HG02678 (cell line): ENCODE measurements at regions not wholly inside any gene's neighbourhood (a gene's known extent, or its start where the extent isn't known, plus 50 kb on each side); places are given as distances from the start of the nearest gene placed in this dataset.

Experiments
- ATAC-seq: cut with Tn5 transposase; IDR thresholded peaks from one replicate; pipeline ENCODE4 v1.9.1; 2021; ENCODE audit warnings: mild to moderate bottlenecking, moderate library complexity; ENCODE audit not compliant: unreplicated experiment

DNA sequence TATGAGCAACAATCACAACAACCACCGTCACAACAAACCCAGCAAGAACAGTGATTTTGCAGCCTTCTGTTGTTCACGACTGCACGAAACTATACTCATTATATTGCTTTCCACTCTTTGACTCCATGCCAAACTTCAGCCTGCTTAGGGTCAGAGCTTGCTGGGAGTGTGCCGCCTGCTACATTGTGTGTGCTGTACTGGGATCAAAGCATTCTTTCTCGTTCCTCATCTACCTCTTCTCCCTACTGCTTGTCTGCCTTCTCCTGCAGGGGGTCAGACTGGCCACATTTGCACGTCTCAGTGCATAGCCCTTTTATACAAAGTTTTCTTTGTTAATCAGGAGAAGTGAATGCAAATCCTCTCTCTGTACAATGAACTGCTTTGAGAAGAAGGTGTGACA is 401.6 kb upstream of the CITED2 start:
- ATAC-seq = no peak

DNA sequence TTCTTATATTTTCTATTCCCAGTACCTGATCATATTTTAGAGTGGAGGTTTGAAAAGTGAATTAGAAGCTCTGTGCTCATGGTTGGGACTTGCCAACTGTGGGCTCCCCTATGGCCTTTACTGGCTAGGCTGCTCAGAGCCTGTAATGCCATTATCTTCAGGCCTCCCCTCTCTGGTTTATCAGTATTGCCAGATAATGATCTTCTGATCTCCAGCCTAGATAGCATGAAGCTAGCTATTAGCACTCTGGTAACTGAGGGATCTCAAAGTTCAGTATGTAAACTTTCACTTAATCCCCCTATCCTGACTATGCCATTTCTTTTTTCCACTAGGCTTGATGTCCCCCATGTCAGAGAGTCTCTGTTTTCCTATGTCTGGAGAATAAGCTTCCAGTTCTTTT is 393.7 kb upstream of the CITED2 start:
- no peak for ATAC-seq

DNA sequence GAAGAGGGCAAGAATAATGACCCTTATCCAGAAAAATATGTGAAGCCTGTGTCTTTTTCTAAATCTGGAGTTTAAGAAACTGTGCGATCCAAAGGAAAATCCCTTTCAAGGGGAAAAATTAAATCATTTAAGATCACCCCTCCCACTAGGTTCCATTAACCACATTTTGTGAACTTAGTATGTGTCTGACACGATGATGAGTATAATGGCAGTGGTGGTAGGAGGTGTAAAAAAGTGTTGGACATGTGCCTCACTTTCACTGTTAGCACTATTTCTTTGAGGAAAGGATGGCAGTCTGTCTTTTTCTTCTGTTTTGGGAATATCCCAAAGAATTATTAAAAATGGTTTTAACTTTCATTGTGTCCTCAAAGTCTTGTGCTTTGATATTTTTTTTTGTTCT is 392.3 kb upstream of the CITED2 start:
- no peak for ATAC-seq

DNA sequence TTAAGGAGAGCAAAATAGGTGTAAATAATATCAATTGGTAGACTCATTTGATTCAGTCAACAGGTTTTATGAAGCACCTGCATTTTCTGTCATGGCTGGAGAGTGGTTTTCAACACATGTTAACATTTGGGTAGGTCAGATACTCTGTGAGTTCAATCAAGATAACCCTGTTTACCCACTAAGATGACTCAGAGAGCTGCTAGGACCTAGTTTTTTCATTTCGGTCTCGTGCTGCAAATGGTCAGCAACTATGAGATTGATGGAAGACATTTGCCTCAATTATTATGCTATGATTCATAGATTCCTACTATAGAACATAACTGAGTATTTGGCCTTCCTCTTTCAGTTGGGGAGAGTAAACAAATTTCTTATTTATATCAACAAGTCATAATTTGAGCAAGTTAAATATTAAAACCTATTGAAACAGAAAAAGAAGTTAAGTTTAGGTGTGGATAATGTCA is 391.4 kb upstream of the CITED2 start:
- ATAC-seq = no peak

DNA sequence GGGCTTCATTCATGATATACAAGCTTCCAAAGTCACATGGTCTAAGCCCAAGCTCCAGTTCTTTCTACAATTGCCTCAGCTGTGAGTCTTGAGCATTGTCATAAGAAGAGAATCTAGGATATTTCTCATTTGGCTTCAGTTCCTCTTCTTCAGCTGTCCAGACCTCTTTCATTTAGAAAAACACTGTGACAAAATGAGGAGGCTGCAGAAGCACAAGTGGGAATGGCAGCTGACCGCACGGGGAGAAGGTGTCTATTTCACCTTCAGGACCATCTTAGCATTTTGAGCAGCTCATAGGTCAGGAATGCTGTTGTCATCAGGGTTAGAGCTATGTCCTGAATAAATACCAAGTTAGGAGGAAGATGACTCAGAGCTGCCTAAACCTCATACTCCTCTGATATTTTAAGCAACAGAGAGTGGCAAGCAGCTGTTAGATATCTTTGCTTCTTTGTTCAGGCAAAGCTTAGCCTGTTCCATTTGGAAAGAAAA is 390.1 kb upstream of the CITED2 start:
- ATAC-seq = peak; percentile 89

DNA sequence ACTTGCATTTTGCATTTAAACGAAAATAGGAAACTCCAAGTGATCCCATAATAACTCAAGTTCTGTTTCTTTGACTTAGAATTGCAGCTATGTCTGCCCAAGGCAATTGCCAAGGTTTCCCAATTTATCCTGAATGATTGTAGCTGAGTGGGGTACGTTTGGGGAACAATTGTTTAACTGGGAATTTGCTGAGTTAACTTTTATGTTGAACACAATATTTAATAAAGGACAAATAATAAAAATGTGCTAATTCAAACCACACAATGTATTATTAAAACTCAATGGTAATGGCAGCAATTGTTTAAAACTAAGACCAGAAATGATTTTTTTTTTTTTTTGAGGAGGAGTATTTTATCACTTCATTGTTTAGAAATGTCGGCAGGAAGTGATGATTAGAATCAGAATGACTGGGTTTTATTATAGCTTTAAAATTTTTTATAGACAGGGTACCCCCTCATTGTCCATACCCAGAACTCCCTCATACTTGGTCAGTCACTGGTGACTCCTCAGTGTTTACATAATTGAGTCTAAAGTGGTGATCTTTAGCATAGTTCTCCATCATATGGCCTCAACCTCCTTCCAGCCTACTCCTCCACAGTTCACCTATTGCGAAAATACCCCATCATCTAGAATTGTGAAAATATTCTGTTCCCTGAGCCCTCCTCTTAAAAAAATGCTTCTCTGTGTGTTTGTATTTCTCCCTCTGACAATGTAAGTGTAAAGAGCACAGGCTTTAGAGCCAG is 389.2 kb upstream of the CITED2 start:
- no peak for ATAC-seq

DNA sequence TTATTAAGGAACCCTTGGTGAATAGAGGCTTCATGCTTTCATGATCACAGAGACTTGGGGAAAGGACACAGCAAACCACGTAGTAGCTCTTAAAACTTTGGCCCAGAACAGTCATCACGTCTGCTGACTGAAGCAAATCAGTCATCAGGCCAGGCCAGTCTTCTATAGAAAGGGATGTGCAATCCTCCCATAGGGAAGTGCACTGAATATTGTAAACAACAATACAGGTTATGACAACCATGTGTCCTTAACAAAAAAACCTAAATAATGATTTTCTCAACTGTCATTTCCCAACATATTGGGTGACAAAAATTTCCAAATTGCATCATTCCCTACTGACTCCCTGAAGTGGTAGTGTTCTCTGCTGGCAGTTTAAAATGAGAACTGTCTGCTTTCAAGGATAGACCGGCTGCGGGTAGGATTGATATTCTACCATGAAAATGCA is 388.2 kb upstream of the CITED2 start:
- peak; percentile 34 for ATAC-seq

DNA sequence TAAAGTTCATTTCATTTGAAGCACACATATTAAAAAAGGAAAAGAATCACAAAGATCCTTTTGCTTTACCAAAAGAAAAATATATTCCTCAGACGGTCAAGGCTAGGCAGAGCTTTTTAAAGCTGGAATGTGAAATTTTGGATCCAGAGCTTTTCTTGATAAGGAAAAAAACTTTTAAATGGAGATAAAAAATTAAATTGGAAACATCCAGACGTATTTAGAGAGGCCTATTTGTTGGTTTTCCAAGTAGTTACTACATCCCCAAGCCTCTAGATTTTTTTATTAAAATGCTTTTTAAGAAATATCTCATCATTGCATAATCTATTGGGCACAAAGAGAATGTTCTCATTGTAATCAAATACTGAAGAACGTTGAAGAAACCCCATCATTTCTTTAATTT is 385.7 kb upstream of the CITED2 start:
- no peak for ATAC-seq

DNA sequence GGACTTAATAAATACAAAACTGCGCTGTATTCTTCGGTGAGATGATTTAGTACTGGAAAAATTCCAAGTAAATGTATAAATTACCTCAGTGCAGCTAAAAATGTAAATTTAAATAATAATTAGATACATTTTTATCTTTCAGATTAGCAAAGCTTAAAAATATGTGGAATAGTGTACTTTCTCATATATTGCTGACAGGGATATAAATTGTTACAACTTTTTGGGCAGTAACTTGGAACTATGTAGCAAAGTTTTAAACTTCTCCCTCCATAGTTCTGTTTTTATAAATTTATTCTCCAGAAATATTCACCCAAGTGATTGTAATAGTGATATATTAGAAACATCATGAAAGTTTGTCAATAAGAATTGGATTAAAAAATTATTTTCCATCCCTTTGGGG is 384.6 kb upstream of the CITED2 start:
- ATAC-seq = no peak

DNA sequence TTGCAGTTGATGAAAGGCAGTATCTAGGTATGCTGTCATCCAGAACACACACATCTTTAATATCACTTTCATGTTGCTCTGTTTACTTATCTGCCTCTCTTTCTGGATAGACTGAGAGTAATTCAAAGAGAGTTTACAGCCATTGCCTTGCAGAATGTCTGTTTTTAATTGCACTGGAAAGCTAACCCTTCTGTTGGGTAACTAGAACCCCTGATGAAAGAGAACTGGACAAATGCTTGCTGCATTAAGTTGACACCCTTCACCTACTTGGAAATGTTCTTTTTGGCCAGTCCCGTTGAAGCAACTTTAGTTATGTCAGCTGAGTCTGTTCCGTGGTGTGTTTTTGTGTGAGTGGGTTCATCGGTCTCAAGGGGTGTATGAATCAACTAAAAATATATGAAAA is 383.8 kb upstream of the CITED2 start:
- ATAC-seq = no peak

DNA sequence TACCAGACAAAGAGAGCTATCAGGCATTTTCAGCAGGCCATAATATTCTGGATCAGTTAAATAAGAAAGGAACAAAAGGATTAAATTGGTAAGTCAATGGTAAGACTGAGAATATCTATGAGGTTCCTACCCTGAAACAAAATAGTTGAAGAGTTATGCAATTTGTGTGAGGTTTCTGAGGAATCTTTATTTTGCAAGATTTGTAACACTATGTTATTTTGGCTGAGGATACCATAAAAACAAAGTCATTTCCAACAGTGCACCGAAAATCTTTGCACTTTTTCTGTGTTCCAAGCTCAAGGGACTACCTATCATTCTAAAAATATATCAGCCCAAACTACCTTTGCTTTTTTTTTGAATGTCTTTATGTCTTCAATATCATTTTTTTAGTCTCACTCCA is 383.3 kb upstream of the CITED2 start:
- no peak for ATAC-seq

DNA sequence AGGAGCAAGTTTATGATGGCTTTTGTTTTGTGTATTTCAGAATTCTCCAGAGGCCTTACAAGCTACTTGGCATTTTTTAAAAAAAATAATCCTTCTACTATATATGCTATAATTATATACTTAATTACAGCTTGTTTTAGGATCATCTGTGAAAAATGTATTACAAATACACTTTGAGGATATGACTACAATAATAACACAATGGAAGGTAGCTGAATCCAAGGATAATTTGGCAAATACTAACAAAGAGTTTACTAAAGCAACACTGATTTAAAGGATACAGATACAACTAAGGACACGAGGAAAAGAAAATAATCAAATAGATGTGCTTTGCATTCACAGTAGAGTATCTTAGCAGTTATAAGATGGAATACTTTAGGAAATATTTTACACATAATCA is 381.9 kb upstream of the CITED2 start:
- no peak for ATAC-seq

DNA sequence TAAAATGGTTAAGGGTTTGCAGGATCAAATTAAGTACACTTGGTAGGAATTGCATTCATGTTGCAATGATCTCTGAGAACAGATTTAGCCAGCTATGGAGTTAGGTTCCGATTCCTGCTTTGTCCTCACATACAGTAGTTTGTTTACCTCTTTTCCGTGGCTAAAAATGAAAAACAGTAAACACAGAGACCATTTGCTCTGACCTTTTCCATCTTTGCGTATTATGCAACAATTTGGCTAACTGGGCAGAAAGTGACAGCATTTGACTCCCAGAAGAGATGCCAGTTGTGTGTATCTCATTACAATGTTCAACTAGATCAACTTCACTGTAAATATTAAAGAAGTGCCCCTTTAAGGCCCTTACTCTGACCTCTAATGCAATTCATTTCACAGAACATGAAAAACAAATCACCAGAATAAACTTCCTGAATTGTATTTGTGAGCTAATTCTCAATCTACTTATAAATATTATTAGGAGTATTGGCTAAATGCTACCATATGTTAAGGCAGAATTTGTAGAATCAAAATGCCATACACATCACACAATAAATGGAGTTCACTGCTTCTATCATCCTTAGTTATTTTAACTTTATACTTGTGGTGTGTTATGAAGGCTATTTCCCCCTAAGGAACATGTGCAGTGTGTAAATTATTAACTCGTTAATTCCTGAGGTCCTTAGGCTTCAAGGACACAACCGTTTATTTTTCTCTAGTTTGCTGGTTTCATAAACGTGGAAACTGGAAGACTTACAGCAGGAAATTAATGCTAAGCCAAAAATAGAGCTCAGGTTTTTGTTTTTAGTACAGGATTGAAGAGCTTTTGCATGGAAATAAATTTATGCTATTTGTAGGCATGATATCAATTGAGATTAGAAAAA is 380.7 kb upstream of the CITED2 start:
- no peak for ATAC-seq

DNA sequence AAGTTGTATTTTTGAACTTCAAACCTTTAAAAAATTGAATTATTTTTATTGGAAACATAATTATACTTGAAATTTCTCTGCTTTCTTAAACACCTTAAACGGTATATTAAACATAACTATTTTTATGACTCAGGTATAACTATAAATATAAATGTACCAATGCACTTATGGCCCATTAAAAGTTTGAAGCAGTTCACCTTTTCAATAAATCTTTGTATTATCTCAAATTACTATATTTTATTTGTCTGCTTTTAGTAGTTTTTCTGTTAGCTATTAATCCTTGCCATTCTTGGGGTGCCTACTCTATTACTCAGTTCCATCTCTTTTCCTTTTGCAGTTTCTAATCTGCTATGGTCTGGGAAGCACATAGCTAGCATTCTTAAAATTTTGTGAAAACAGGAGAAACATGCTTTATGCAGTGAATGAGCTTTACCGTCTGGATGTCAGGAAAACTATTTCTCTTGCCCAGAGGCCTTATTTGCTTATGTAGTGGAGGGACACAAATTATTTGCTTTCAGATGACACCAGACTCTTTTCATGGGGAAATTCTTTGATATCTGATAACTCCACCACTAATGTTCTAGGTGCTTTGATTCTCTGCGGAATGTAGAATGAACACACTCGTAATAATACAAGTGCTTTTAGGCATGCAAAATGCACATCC is 378.9 kb upstream of the CITED2 start:
- ATAC-seq = no peak

DNA sequence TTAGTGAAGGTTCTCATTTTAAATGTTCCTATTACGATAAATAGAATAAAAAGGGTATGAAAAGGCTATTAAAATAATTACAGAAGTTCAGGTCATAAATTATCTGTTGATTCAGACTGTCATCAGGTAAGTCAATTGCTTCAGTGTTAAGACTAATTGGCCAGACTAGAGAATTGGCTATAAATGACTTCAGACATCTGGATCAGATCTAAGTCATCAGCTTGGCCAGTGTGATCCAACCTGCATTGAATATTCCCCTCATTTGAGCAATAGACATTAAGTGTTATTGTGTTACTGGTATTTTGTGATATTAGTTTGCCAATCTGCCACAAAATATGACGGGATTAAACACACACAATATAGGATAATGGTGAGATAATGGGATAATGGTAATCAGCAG is 377.6 kb upstream of the CITED2 start:
- no peak for ATAC-seq

DNA sequence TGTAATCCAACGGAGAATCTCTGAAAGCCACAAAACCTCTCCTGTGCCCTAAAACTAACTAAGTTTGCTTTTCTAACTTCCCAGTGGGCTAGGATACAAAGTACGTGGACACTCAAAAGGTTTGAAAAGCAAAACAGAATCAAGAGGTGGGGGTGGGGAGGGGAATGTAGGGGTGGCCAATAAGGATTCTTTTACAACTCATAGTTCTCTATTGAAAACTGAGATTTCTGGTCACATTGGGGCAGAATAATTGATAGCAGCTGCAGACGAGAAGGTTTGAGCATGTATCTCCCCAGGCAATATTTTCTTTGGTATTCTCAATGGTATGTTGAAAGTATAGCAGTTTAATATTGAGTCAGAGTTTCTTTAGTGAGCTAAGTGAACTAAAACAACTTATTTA is 376.7 kb upstream of the CITED2 start:
- no peak for ATAC-seq

DNA sequence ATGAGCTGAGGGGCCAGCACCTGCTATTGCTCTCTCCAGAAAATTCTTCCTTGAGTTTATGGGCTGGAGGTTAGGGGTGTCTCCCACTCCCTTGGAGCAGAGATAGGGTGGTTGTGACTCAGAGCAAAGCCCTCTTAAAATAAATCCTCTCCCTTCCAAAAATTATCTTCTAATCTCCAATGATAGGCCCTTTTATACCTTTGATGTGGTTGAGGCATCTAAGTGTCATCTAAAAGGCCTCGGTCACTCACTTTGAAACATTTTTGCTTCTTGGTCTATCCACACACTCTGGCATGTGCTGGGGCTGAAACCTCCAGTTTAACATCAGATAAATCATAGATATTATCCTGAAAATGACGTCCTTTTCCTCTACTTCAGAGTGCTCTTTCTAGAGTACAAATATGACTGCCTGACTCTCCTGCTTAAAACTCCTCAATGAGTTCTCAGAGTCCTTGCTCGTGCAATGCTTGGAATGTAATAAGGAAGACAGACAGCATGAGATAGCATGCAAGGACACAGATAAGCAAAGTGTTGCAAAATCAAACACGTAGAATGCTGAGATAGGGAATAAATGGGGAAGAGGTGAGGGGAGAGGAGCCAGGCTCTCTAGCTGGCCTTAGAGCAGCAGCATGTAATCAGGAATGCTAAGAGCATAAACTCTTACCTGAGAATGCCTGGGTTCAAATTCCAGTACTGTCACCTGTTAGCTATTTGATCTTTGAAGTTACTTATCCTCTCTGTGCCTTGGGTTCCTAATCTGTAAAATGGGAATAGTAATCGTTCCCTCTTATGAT is 374.1 kb upstream of the CITED2 start:
- ATAC-seq = no peak

DNA sequence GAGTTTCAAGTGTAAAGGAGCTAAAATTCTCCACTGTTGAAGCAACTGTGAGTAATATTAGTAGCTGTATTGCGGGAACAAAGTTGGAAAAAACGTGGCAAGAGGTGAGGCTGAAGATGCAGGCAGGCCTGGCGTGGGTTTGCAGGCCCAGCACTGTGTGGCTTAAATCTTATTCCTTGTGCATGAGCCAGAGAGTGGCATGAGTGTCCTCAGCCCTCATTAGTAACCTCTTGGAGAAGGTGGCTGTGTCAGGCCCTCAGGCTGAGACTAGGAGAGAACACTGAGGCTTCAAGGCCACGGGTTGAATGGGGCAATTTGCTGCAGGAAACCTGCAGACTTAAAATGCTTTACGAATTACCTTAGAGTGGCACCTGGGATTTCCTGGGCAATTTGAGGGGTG is 372.7 kb upstream of the CITED2 start:
- no peak for ATAC-seq

DNA sequence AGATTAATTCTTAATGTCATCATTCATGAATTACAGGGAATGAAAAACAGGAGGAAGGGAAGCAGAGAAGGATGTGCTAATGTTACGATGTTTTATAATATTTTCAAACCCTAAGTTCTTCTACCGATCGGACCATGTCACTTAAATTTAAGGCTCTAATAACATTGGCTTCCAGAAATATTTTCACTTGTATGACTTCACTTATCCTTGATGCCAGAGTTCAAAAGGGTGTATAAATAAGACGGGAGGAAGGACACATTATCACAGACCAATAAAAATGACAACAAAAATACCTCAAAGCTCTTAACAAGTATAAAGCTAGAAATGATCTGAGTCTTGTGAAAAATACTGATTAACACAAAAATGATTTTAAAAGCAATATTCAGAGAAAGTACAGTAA is 370.4 kb upstream of the CITED2 start:
- no peak for ATAC-seq

DNA sequence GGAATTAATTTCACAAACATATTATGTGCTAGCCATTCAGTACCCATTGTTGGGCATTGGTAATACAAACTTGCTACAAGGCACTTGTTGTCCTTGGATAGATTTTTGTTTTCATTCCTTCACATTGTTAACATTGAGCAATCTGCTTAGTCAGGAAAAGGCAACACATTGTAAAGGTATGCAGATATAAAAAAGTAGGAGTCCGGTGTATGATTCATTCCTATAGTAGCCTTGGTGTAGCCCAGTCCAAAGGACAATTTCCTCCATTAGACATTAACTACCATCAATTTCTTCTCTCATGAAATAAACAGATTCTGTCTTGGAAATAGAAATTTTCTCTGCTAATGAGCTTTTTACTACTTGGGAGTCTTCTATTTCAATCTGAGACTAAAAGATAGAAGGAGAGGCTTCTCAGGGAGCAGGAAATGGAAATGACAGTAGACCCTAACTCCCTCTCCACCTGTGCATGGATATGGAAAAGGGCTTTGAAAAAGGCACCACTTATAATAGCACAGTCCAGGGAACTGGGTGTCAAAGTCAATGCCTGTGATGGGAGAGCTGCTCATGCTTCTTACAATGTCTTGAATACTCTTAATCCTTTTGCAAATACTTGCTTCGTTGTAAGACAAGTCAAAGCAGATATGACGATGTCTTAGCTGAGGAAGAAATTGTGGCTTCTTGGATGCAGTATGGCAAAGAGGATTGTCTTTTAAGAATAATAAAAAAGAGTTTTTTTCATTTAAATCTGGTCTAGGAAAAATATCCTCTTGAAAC is 369.4 kb upstream of the CITED2 start:
- ATAC-seq = no peak
